ENCODE measurements at regions not wholly inside any gene's neighbourhood (a gene's known extent, or its start where the extent isn't known, plus 50 kb on each side); places are given as distances from the start of the nearest gene placed in this dataset.

DNA sequence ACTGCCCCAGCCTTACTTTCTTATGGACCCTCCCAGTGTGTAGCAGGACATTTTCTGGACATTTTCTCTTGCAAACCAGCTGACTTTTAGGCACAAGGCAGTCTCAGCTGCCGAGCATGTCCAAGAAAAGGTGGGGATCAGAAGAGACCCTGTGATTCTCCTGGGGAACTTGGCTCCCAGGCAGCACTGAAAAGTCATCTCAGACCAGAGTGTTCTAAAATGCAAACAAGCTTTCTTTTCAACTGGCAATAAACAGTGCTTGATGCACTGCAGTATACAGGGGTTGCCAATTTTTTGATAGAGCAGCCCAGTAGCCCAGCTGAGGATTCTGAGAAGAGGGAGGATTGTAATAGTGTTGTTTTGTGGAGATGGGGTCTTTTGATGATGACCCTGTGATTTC is 168.0 kb upstream of the PHYHIPL start:
- TF ChIP-seq, protein P1, sequence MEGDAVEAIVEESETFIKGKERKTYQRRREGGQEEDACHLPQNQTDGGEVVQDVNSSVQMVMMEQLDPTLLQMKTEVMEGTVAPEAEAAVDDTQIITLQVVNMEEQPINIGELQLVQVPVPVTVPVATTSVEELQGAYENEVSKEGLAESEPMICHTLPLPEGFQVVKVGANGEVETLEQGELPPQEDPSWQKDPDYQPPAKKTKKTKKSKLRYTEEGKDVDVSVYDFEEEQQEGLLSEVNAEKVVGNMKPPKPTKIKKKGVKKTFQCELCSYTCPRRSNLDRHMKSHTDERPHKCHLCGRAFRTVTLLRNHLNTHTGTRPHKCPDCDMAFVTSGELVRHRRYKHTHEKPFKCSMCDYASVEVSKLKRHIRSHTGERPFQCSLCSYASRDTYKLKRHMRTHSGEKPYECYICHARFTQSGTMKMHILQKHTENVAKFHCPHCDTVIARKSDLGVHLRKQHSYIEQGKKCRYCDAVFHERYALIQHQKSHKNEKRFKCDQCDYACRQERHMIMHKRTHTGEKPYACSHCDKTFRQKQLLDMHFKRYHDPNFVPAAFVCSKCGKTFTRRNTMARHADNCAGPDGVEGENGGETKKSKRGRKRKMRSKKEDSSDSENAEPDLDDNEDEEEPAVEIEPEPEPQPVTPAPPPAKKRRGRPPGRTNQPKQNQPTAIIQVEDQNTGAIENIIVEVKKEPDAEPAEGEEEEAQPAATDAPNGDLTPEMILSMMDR (IDR thresholded peaks at IDR 0.05): no peak
- Mint-ChIP-seq H3K27ac (no peak overlapping the region), H3K4me3 (no peak overlapping the region), H3K27me3 (ENCODE audit: insufficient read depth) (peaks cover 5% of the 10 kb centered on the region), H3K4me1 (ENCODE audit: low read depth) (peaks cover 8% of the 10 kb centered on the region), H3K36me3 (ENCODE audit: low read depth) (no peaks in the 10 kb centered on the region), H3K9me3 (no peaks in the 10 kb centered on the region)
- no peak for DNase-seq

DNA sequence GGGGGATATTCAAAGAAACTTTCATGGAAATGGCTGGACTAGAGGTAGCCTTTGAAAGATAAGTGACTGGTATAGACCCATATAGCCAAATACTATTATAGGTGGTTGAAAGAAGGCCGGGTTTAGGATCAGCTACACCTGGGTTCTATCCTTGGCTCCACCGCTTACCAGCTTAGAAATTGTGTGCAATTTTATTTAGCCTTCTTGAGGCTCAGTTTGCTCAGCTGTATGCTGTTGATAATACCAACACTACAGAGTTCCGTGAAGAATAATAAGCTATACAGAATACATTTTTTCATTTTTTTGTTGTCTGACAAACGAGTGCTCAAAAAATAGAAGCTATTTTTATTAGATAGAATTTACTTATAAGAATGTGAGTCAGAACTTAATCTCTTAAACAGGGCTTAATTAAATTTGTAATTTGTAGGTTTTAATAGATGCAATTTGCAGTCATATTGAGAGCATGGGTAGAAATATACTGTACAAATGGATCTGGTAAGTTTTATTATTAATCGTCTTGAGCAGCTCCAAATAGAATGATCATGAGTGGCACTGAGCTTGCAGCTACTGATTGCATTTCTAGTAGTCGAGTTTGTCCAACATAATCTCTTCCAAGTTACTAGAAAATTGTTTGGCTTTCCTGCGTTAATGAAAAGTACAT is 164.3 kb upstream of the PHYHIPL start:
- DNase-seq: no peak
- H3K9me3 Mint-ChIP-seq: no peaks in the 10 kb centered on the region
- peaks cover 7% of the 10 kb centered on the region for H3K27me3 Mint-ChIP-seq (ENCODE audit: insufficient read depth)
- TF ChIP-seq, protein P1 (IDR thresholded peaks at IDR 0.05): no peak
- no peaks in the 10 kb centered on the region for H3K4me1 Mint-ChIP-seq (ENCODE audit: low read depth)
- H3K36me3 Mint-ChIP-seq (ENCODE audit: low read depth): no peaks in the 10 kb centered on the region
- no peak overlapping the region for H3K4me3 Mint-ChIP-seq
- H3K27ac Mint-ChIP-seq: no peak overlapping the region

DNA sequence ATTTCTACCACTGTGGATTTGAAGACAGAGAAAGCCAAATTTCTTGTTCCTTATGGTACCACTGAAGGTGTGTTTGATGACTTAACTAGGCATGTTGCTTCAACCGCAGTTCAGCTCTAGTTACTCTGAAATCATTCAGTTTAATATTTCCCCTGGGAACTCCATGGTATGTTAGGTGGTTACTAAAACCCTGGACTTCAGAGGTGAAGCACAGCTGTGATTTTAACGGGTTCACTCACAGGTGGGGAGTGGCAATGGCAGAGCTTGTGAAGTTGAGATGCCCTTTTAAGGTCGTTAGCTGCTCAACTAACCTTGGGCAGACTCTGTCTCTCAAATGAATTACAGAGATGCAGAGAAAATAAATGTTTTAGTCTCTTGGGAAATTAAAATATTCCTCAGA is 163.6 kb upstream of the PHYHIPL start:
- Mint-ChIP-seq H3K36me3 (ENCODE audit: low read depth) (no peaks in the 10 kb centered on the region), H3K4me1 (ENCODE audit: low read depth) (no peaks in the 10 kb centered on the region), H3K27ac (no peak overlapping the region), H3K9me3 (no peaks in the 10 kb centered on the region), H3K27me3 (ENCODE audit: insufficient read depth) (peaks cover 9% of the 10 kb centered on the region), H3K4me3 (no peak overlapping the region)
- TF ChIP-seq, protein P1 (IDR thresholded peaks at IDR 0.05): no peak
- no peak for DNase-seq

DNA sequence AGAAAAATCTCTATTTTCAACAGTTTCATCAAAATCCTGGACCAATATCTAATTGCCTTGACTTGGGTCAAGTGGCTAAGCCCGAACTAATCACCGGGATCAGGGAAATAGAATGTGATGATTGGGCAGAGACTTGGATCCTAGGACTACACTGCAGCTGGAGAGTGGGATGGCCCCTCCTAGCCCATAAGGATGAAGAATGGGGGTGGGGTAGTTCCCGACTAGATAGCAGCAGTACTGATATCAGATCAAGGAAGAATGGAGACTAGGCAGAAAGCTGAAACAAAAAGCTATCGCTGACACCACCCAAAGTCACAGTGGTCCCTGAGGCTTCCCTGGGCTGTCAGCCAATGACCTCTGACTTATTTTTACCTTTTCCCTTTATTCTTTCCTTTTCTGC is 160.4 kb upstream of the PHYHIPL start:
- DNase-seq: no peak
- peaks cover 11% of the 10 kb centered on the region for H3K27me3 Mint-ChIP-seq (ENCODE audit: insufficient read depth)
- no peak overlapping the region for H3K4me3 Mint-ChIP-seq
- H3K36me3 Mint-ChIP-seq (ENCODE audit: low read depth): no peaks in the 10 kb centered on the region
- H3K4me1 Mint-ChIP-seq (ENCODE audit: low read depth): no peaks in the 10 kb centered on the region
- H3K27ac Mint-ChIP-seq: no peak overlapping the region
- TF ChIP-seq, protein P1 (IDR thresholded peaks at IDR 0.05): no peak
- no peaks in the 10 kb centered on the region for H3K9me3 Mint-ChIP-seq

DNA sequence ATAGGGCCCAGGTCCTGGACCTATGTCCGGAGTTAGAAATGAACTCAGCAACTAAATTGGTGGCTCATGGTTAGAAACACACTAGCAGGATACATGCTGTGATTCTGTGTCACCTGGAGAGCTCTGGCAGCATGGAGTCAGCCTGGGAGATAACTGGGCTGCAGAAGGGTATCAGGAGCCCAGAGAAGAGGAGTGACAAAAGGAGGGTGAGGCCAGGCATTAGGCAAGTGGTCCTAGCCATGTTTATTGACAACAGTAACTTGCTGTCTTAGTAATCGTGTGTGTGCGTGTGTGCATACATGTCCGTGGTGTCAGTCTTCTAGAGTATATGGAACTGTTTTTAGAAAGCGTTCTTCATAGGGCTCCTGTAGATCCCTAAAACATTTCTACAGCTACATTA is 157.5 kb upstream of the PHYHIPL start:
- no peaks in the 10 kb centered on the region for H3K36me3 Mint-ChIP-seq (ENCODE audit: low read depth)
- TF ChIP-seq, protein P1 (IDR thresholded peaks at IDR 0.05): no peak
- no peaks in the 10 kb centered on the region for H3K9me3 Mint-ChIP-seq
- no peak for DNase-seq
- peaks cover 12% of the 10 kb centered on the region for H3K27me3 Mint-ChIP-seq (ENCODE audit: insufficient read depth)
- H3K4me3 Mint-ChIP-seq: no peak overlapping the region
- H3K27ac Mint-ChIP-seq: no peak overlapping the region
- H3K4me1 Mint-ChIP-seq (ENCODE audit: low read depth): no peaks in the 10 kb centered on the region

Measured in HFFc6 (cell line).